ENCODE measurements at regions not wholly inside any gene's neighbourhood (a gene's known extent, or its start where the extent isn't known, plus 50 kb on each side); places are given as distances from the start of the nearest gene placed in this dataset.

DNA sequence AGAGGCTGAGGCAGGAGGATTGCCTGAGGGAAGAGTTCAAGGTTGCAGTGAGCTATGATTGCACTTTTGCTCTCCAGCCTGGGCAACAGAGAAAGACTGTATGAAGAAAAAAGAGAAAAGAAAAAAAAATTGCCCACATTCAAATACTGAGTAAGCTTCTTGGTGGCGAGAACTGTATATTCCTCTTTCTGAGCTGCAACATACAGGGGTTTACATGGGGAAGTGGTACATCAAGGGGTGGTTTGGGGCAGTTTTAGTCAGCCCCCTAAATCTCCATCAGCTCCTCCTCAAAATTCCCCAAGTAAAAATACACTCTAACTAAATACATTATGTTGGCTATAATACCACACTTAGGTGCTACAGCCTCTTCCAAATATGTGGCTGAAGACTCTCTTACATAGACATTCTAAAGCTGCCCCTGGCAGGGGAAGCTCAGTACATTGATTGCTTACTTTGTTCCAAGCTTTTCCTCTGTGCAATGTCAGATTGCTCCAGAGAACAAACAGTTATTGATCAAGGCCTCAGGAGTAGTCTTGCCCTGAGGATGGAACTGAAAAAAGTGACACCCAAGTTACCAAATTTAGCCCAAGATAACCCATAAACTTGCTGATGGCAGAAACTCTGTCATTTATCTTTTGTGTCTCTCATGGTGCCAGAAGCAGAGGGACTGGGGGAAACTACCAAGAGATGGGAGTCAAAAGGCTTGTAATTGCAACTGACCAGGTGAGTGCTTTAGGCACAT lies 107.4 kb upstream of the RIPOR2 start (continued):
- TF ChIP-seq, protein P1, sequence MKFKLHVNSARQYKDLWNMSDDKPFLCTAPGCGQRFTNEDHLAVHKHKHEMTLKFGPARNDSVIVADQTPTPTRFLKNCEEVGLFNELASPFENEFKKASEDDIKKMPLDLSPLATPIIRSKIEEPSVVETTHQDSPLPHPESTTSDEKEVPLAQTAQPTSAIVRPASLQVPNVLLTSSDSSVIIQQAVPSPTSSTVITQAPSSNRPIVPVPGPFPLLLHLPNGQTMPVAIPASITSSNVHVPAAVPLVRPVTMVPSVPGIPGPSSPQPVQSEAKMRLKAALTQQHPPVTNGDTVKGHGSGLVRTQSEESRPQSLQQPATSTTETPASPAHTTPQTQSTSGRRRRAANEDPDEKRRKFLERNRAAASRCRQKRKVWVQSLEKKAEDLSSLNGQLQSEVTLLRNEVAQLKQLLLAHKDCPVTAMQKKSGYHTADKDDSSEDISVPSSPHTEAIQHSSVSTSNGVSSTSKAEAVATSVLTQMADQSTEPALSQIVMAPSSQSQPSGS (IDR thresholded peaks at IDR 0.05; ENCODE audit: low read length) = peak; percentile 32; the same call in 1 of the 2 replicates
- TF ChIP-seq CHD4 (IDR thresholded peaks at IDR 0.05) (no peak), NFYA (IDR thresholded peaks at IDR 0.05; ENCODE audit: borderline replicate concordance, low read depth, low read length) (no peak), ZNF207 (IDR thresholded peaks at IDR 0.05; ENCODE audit: borderline replicate concordance) (no peak), RB1 (IDR thresholded peaks at IDR 0.05; ENCODE audit: borderline replicate concordance) (no peak), ZNF622 (IDR thresholded peaks at IDR 0.05) (no peak), TCF7 (IDR thresholded peaks at IDR 0.05; ENCODE audit: borderline replicate concordance) (no peak), WRNIP1 (IDR thresholded peaks at IDR 0.05; ENCODE audit: borderline replicate concordance, low read depth, low read length) (no peak), MXI1 (IDR thresholded peaks at IDR 0.05; ENCODE audit: low read depth, low read length) (no peak), IKZF1 (conservative IDR thresholded peaks at IDR 0.05) (peak; percentile 34; the same call in 1 of the 2 replicates), ZNF24 (IDR thresholded peaks at IDR 0.05) (peak; percentile 7; the same call in 1 of the 2 replicates)
- TF ChIP-seq, protein P2, sequence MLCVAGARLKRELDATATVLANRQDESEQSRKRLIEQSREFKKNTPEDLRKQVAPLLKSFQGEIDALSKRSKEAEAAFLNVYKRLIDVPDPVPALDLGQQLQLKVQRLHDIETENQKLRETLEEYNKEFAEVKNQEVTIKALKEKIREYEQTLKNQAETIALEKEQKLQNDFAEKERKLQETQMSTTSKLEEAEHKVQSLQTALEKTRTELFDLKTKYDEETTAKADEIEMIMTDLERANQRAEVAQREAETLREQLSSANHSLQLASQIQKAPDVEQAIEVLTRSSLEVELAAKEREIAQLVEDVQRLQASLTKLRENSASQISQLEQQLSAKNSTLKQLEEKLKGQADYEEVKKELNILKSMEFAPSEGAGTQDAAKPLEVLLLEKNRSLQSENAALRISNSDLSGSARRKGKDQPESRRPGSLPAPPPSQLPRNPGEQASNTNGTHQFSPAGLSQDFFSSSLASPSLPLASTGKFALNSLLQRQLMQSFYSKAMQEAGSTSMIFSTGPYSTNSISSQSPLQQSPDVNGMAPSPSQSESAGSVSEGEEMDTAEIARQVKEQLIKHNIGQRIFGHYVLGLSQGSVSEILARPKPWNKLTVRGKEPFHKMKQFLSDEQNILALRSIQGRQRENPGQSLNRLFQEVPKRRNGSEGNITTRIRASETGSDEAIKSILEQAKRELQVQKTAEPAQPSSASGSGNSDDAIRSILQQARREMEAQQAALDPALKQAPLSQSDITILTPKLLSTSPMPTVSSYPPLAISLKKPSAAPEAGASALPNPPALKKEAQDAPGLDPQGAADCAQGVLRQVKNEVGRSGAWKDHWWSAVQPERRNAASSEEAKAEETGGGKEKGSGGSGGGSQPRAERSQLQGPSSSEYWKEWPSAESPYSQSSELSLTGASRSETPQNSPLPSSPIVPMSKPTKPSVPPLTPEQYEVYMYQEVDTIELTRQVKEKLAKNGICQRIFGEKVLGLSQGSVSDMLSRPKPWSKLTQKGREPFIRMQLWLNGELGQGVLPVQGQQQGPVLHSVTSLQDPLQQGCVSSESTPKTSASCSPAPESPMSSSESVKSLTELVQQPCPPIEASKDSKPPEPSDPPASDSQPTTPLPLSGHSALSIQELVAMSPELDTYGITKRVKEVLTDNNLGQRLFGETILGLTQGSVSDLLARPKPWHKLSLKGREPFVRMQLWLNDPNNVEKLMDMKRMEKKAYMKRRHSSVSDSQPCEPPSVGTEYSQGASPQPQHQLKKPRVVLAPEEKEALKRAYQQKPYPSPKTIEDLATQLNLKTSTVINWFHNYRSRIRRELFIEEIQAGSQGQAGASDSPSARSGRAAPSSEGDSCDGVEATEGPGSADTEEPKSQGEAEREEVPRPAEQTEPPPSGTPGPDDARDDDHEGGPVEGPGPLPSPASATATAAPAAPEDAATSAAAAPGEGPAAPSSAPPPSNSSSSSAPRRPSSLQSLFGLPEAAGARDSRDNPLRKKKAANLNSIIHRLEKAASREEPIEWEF (IDR thresholded peaks at IDR 0.05; ENCODE audit: insufficient replicate concordance, low read depth, low read length) = peak; percentile 64
- TF ChIP-seq, protein P3, sequence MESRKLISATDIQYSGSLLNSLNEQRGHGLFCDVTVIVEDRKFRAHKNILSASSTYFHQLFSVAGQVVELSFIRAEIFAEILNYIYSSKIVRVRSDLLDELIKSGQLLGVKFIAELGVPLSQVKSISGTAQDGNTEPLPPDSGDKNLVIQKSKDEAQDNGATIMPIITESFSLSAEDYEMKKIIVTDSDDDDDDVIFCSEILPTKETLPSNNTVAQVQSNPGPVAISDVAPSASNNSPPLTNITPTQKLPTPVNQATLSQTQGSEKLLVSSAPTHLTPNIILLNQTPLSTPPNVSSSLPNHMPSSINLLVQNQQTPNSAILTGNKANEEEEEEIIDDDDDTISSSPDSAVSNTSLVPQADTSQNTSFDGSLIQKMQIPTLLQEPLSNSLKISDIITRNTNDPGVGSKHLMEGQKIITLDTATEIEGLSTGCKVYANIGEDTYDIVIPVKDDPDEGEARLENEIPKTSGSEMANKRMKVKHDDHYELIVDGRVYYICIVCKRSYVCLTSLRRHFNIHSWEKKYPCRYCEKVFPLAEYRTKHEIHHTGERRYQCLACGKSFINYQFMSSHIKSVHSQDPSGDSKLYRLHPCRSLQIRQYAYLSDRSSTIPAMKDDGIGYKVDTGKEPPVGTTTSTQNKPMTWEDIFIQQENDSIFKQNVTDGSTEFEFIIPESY (IDR thresholded peaks at IDR 0.05) = no peak
- TF ChIP-seq, protein P4, sequence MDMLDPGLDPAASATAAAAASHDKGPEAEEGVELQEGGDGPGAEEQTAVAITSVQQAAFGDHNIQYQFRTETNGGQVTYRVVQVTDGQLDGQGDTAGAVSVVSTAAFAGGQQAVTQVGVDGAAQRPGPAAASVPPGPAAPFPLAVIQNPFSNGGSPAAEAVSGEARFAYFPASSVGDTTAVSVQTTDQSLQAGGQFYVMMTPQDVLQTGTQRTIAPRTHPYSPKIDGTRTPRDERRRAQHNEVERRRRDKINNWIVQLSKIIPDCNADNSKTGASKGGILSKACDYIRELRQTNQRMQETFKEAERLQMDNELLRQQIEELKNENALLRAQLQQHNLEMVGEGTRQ (IDR thresholded peaks at IDR 0.05; ENCODE audit: borderline replicate concordance, low read depth, low read length) = no peak
- TF ChIP-seq, protein P5, sequence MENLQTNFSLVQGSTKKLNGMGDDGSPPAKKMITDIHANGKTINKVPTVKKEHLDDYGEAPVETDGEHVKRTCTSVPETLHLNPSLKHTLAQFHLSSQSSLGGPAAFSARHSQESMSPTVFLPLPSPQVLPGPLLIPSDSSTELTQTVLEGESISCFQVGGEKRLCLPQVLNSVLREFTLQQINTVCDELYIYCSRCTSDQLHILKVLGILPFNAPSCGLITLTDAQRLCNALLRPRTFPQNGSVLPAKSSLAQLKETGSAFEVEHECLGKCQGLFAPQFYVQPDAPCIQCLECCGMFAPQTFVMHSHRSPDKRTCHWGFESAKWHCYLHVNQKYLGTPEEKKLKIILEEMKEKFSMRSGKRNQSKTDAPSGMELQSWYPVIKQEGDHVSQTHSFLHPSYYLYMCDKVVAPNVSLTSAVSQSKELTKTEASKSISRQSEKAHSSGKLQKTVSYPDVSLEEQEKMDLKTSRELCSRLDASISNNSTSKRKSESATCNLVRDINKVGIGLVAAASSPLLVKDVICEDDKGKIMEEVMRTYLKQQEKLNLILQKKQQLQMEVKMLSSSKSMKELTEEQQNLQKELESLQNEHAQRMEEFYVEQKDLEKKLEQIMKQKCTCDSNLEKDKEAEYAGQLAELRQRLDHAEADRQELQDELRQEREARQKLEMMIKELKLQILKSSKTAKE (IDR thresholded peaks at IDR 0.05; ENCODE audit: low read depth, poor library complexity, severe bottlenecking) = peak; percentile 32

All from GM12878 (cell line).